ENCODE measurements at regions not wholly inside any gene's neighbourhood (a gene's known extent, or its start where the extent isn't known, plus 50 kb on each side); places are given as distances from the start of the nearest gene placed in this dataset.
"Not testable (repeated sequence)": the region's sequence is repeated elsewhere in the genome, so short reads cannot be mapped to it uniquely, and the experiment has no call there.

DNA sequence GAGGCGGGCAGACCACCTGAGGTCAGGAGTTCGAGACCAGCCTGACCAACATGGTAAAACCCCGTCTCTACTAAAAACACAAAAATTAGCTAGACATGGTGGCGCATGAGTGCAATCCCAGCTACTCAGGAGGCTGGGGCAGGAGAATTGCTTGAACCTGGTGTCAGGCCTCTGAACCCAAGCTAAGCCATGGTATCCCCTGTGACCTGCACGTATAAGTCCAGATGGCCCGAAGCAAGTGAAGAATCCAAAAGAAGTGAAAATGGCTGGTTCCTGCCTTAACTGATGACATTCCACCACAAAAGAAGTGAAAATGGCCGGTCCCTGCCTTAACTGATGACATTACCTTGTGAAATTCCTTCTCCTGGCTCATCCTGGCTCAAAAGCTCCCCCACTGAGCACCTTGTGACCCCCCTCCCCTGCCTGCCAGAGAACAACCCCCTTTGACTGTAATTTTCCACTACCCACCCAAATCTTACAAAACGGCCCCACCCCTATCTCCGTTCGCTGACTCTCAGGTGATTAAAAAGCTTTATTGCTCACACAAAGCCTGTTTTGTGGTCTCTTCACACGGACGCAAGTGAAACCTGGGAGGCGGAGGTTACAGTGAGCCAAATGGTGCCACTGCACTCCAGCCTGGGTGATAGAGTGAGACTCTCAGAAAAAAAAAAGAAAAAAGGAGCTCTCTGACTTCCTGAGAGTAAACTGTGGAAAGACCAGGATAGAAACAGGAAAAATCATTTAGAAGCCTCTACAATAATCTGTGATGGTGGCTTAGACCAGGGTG, 84.1 kb downstream of the PHAX start:
- TF ChIP-seq, protein P1, sequence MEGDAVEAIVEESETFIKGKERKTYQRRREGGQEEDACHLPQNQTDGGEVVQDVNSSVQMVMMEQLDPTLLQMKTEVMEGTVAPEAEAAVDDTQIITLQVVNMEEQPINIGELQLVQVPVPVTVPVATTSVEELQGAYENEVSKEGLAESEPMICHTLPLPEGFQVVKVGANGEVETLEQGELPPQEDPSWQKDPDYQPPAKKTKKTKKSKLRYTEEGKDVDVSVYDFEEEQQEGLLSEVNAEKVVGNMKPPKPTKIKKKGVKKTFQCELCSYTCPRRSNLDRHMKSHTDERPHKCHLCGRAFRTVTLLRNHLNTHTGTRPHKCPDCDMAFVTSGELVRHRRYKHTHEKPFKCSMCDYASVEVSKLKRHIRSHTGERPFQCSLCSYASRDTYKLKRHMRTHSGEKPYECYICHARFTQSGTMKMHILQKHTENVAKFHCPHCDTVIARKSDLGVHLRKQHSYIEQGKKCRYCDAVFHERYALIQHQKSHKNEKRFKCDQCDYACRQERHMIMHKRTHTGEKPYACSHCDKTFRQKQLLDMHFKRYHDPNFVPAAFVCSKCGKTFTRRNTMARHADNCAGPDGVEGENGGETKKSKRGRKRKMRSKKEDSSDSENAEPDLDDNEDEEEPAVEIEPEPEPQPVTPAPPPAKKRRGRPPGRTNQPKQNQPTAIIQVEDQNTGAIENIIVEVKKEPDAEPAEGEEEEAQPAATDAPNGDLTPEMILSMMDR (IDR thresholded peaks at IDR 0.05; ENCODE audit: insufficient read depth, low read depth, low read length) = not testable (repeated sequence)
- not testable (repeated sequence) for TF ChIP-seq EZH2 (IDR thresholded peaks at IDR 0.05; ENCODE audit: insufficient read depth, low read length)

Measured in astrocyte (in vitro differentiated cells and primary cell).